ENCODE measurements at regions not wholly inside any gene's neighbourhood (a gene's known extent, or its start where the extent isn't known, plus 50 kb on each side); places are given as distances from the start of the nearest gene placed in this dataset.
"Not testable (repeated sequence)": the region's sequence is repeated elsewhere in the genome, so short reads cannot be mapped to it uniquely, and the experiment has no call there.

- H3K27me3 ChIP-seq: no peaks in the 10 kb centered on the region
- H3K36me3 ChIP-seq: no peaks in the 10 kb centered on the region
- intact Hi-C loops (cut with DNase I): no loop called here
- no peak for TF ChIP-seq POLR2A (IDR thresholded peaks at IDR 0.05)
- no peak for TF ChIP-seq CTCF (IDR thresholded peaks at IDR 0.05)
- H3K27ac ChIP-seq: no peak overlapping the region
- H3K9me3 ChIP-seq: no peaks in the 10 kb centered on the region
- no peak for DNase-seq
- ATAC-seq: no peak
- H3K4me3 ChIP-seq: no peak overlapping the region
- no peaks in the 10 kb centered on the region for H3K4me1 ChIP-seq
Measured at GRCh38 chrY:19427736-19428518, 316.6 kb downstream of the KDM5D start.

GRCh38 chrY:19427191-19427590, 317.3 kb downstream of the KDM5D start:
- H3K36me3 ChIP-seq; DNase-seq; H3K4me1 ChIP-seq; intact Hi-C loops (cut with DNase I); H3K9me3 ChIP-seq; ATAC-seq; H3K27ac ChIP-seq; H3K27me3 ChIP-seq; H3K4me3 ChIP-seq: not testable (repeated sequence)
- 46 to 55% methylated on average over 5 of the region's 5 CpGs; no CpG with 5 or more reads in 2 of the 4 donors for WGBS, 4 donors

GRCh38 chrY:19410980-19411766, 333.4 kb downstream of the KDM5D start:
- Histone ChIP-seq H3K4me3 (no peak overlapping the region), H3K9me3 (no peaks in the 10 kb centered on the region), H3K27me3 (no peaks in the 10 kb centered on the region), H3K36me3 (no peaks in the 10 kb centered on the region), H3K27ac (no peak overlapping the region), H3K4me1 (no peaks in the 10 kb centered on the region)
- DNase-seq (no peak), ATAC-seq (no peak)
- WGBS, 4 donors: 47 to 50% methylated on average over 3 of the region's 3 CpGs; no CpG with 5 or more reads in 2 of the 4 donors
- TF ChIP-seq CTCF (IDR thresholded peaks at IDR 0.05) (no peak), POLR2A (IDR thresholded peaks at IDR 0.05) (no peak)
- intact Hi-C loops (cut with DNase I): loop anchor here in 1 of 10 donors (10.0 kb wide), 1 partner anchor 514 kb away; no protein-coding TSS in a partner anchor

GRCh38 chrY:19406246-19406645, 338.3 kb downstream of the KDM5D start:
- Histone ChIP-seq H3K27ac (no peak overlapping the region), H3K36me3 (no peaks in the 10 kb centered on the region)
- intact Hi-C loops (cut with DNase I): no loop called here

More at GRCh38 chrY:19406246-19406645, 338.3 kb downstream of the KDM5D start:
- ATAC-seq (no peak), DNase-seq (no peak)
- Histone ChIP-seq H3K4me1 (no peaks in the 10 kb centered on the region), H3K9me3 (no peaks in the 10 kb centered on the region), H3K4me3 (no peak overlapping the region), H3K27me3 (no peaks in the 10 kb centered on the region)
- no peak for TF ChIP-seq POLR2A (IDR thresholded peaks at IDR 0.05)
- no peak for TF ChIP-seq CTCF (IDR thresholded peaks at IDR 0.05)
